HG02943 (cell line): ENCODE measurements at regions not wholly inside any gene's neighbourhood (a gene's known extent, or its start where the extent isn't known, plus 50 kb on each side); places are given as distances from the start of the nearest gene placed in this dataset.

Source experiments
- ATAC-seq: cut with Tn5 transposase; IDR thresholded peaks from one replicate; pipeline ENCODE4 v1.9.1; 2021; ENCODE audit warnings: mild to moderate bottlenecking, low read depth, moderate library complexity; ENCODE audit not compliant: unreplicated experiment

DNA sequence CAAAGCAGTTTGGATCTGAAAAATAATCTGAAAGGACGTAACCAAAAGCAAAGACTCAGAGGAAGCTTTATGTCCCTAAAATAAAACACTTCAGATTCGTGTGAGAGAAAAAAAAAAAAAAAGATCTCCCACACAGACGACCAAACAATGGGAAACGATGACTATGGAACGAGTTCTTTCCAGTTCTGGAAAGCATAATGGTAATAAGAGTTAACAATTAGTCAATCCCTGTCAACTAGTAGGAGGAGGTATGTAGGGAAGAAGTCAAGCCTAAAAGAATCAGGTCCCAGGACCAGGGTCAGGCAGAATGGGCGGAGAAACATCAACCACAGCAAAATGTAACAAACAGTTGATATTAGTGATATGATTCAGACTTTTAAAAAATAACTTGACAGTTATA, 170.3 kb upstream of the SETBP1 start:
- no peak for ATAC-seq

- ATAC-seq: no peak
These were observed 167.5 kb upstream of the SETBP1 start for GRCh38 chr18:44513233-44513632.

DNA sequence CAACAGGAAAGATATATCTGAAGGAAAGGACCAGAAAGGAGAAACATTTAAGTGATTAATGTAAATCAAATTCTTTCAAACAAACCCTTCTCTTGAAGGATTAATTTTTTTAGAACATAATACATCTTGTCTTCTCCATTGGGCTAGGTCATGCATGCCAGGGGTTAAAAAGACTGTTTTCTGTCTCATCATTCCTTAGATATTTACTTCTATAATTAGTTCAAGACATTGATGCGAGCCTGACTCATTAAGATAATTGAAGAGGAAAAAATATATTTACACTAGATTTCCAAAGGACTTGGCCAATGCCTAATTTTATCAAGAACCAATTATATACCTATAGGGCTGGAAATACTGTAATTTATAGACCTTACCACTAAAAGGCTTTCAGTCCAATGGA, 166.6 kb upstream of the SETBP1 start:
- ATAC-seq: no peak

- ATAC-seq: no peak
These were observed 165.9 kb upstream of the SETBP1 start for GRCh38 chr18:44514766-44515165.

DNA sequence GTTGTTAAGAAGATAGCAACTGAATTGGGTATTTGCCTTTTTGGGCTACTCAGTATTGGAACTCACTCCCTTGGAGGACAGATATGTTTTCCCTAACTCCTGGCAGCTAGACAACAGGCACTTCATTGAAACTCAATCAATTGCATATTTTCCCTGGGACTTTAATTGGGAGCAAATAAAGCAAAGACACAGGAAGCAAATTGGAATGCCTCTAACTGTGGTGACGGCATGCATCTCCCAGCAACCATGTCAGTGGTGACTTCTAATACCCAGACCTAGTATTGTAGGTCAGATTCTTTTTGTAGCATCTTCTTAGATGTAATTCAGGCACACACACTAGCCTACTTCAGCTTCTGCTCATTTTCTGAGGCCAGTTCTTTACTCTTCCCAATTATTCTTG, 164.2 kb upstream of the SETBP1 start:
- ATAC-seq: no peak

- ATAC-seq: no peak
These were observed 163.6 kb upstream of the SETBP1 start for GRCh38 chr18:44517136-44517535.

GRCh38 chr18:44518091-44518615, 162.5 kb upstream of the SETBP1 start:
- ATAC-seq: no peak

DNA sequence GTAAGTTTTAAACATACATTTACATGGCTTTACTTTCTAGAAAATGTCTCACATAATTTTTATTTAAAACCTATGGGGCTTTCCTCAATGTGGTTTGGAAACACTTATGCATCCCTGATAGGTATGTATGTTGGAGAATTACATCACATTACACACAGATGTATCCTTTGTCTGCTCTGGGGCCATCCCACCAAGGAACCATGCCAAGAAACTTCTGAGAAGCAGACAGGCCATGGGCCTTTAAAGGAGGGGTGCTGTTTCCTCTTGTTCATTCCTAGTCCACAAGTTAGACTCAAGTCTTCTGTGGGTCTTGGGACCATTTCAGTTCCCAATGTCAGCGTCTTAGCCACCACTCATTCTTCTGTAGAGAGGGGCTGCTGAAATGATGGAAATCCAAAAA, 162.0 kb upstream of the SETBP1 start:
- ATAC-seq: no peak

- ATAC-seq: no peak
These were observed 159.6 kb upstream of the SETBP1 start for GRCh38 chr18:44520981-44521667.

DNA sequence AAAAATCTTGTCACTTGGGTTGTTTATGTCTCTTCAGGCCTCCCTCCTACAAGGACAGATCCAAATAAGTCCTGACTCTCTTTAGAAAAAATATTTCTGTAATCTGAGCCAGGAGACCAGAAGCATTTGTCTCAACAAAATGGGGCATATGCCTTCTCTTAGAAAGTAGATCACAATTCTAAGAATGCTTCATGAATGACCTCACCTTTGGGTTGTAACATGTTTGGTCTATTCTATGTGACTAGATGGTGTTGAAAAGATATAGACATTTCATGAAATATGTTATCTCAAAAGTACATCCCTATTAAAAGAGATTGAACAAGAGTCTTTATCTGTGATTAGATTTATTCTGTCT, 159.0 kb upstream of the SETBP1 start:
- no peak for ATAC-seq

GRCh38 chr18:44526705-44527415, 153.8 kb upstream of the SETBP1 start:
- ATAC-seq: no peak

GRCh38 chr18:44533071-44533470, 147.6 kb upstream of the SETBP1 start:
- no peak for ATAC-seq

DNA sequence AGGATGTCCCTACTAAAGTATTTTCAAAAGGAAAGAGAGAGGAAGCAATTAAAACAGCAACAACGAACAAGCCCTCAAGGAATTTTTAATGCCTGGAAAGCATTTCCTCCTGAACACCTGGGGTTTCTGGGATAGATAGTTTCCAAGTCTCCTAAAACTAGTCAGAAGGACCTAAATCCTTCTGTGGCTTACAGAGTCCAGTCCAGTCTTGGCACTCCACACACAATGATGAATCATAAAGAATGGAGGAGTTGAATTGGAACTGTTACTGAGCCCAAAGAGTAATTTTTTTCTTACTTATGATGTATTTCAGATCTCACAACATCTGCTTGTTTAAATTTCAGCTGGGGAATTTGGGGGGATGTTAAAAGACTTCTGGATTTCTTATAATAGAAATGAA, 144.6 kb upstream of the SETBP1 start:
- no peak for ATAC-seq

- no peak for ATAC-seq
These were observed 144.1 kb upstream of the SETBP1 start for GRCh38 chr18:44536619-44537018.

DNA sequence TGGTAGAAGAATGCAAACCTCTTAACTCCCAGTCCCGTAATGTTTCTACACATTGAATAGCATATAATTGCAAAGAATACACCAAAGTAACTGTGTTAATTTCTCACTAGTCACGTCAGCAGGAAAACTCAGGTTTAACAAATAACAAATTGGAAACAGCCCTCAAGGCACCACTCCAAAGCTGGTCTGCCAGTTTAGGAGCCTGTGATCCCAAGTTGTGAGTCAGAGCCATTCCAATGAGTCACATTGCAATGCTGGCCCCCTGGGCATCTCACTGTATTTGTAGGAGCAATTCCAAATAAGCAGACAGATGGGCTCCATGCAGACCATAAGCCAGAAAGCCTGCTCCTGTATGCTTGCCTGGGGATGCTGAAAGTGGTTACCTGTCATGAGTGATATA, 143.2 kb upstream of the SETBP1 start:
- ATAC-seq: no peak

DNA sequence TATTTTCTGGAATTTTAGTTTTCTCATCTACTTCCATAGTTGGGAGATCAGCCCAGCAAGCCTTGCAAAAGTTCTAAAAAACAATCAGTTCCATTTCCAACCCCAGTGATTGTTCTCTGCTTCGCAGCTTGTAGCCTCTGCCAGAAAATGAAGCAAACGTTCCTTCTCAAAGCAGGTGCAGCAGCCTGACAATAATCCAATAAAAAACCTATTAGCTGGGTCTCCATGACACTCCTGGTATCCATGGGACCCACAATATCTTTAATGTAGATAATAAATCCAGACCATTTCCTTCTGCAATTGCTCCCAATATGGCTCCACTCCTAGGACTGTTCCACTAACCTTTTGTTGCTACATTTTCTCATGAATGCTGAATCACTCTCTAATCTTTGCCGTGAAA, 140.8 kb upstream of the SETBP1 start:
- no peak for ATAC-seq

DNA sequence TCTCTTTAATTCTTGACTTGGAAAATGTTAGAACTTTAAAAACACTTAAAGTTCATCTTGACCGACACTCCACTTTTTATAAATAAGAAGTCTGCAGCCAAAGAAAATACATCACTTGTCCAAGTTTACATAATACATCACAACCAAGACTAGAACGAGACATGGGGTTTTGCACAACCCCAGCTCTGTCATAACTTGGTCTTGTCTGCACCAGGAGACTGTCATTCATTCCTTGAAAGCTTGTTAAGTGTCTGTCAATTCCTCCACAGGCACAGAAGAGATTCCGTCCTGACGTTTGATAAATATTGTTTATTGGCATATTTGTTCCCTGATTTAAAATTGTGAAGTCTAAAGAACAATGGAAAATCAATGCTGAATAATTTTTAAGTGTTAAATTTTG, 139.5 kb upstream of the SETBP1 start:
- no peak for ATAC-seq

DNA sequence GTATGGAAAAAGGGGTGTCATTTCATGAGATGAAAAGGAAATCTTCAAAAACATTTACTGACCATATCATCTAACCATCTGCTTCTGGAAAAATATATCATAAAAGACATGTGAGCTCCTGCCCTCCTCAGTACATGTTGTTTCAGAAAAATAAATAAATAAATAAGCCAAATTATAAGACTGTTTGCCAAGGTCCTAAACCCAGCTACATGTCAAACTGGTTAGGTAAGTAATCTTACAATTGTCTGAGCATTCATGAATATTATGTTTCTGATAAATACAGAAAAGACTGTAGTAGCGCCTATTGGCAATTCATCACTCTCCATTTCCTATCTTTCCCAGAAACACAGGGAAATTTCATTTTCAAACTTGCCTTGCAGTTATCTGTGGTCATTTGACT, 138.9 kb upstream of the SETBP1 start:
- no peak for ATAC-seq

- ATAC-seq: no peak
These were observed 137.3 kb upstream of the SETBP1 start for GRCh38 chr18:44543387-44543786.

DNA sequence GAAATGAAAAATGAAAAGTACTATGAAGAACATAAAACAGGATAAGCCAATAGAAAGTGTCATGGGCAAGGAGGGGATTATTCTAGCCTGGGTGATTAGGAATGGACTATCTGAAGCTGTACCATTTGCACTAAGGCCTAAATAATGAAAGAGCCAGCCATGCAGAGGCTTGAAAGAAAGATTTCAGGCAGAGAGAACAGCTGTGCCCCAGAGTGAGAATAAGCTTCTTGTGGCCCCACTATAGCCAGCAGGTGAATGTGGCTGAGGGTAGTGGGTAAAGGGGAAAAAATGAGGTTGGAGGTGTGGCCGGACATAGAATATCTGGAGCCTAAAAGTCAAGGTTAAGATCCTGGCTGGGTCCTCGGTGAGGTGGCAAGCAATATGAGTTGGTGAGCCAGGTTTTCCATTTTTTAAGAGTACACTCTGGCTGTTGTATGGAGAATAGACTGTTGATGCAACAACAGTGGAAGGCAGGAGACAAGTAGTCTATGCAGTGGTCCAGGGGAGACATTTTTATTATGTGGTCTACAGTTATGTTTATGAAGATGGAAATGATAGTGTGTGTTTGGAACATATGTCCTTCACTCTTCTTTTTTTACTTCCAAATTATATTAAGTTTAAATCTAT, 135.2 kb upstream of the SETBP1 start:
- no peak for ATAC-seq

- ATAC-seq: no peak
These were observed 133.7 kb upstream of the SETBP1 start for GRCh38 chr18:44546954-44547353.
